HEK293 (cell line): ENCODE measurements at regions not wholly inside any gene's neighbourhood (a gene's known extent, or its start where the extent isn't known, plus 50 kb on each side); places are given as distances from the start of the nearest gene placed in this dataset.

Source experiments
- ZFP41 ChIP-seq: fragments of 450-650 bp; formaldehyde crosslinking; IDR thresholded peaks from 2 replicates; pipeline ENCODE4 v1.5.1; 2016; ENCODE audit warnings: missing biosample characterization, missing genetic modification characterization, borderline replicate concordance
- ZNF133 ChIP-seq: fragments of 450-650 bp; formaldehyde crosslinking; IDR thresholded peaks from 2 replicates; pipeline ENCODE4 v1.5.1; 2016; ENCODE audit warnings: missing biosample characterization, missing genetic modification characterization
- ZNF174 ChIP-seq: fragments of 450-650 bp; formaldehyde crosslinking; IDR thresholded peaks from 2 replicates; pipeline ENCODE4 v1.5.0; 2017; ENCODE audit warnings: missing biosample characterization, mild to moderate bottlenecking, missing genetic modification characterization
- ZNF354C ChIP-seq: fragments of 450-650 bp; formaldehyde crosslinking; IDR thresholded peaks from 2 replicates; pipeline ENCODE4 v1.5.1; 2016; ENCODE audit warnings: missing biosample characterization, missing genetic modification characterization, low read depth, borderline replicate concordance
- ZNF596 ChIP-seq: fragments of 450-650 bp; IDR thresholded peaks from 2 replicates; pipeline ENCODE4 v1.5.0; 2018; ENCODE audit warnings: missing biosample characterization, mild to moderate bottlenecking, missing genetic modification characterization, moderate library complexity
- ZNF707 ChIP-seq: fragments of 450-650 bp; formaldehyde crosslinking; IDR thresholded peaks from 2 replicates; pipeline ENCODE4 v1.5.1; 2016; ENCODE audit warnings: missing biosample characterization, missing genetic modification characterization
- ZSCAN30 ChIP-seq: fragments of 450-650 bp; IDR thresholded peaks from 2 replicates; pipeline ENCODE4 v1.5.1; 2018; ENCODE audit warnings: missing biosample characterization, mild to moderate bottlenecking, missing genetic modification characterization, moderate library complexity
- TF ChIP-seq, protein P1 (sequence below): fragments of 450-650 bp; formaldehyde crosslinking; conservative IDR thresholded peaks from 2 replicates; pipeline ENCODE4 v1.5.1; 2016; ENCODE audit warnings: low read depth, missing biosample characterization, missing genetic modification characterization
- TF ChIP-seq, protein P2 (sequence below): fragments of 450-650 bp; formaldehyde crosslinking; IDR thresholded peaks from 2 replicates; pipeline ENCODE4 v1.5.1; 2016; ENCODE audit warnings: missing biosample characterization, missing genetic modification characterization
- TF ChIP-seq, protein P3 (sequence below): sonication (generic); formaldehyde crosslinking; IDR thresholded peaks from 2 replicates; pipeline ENCODE4 v1.8.1; 2022; ENCODE audit warnings: mild to moderate bottlenecking, moderate library complexity, missing genetic modification reagents

DNA sequence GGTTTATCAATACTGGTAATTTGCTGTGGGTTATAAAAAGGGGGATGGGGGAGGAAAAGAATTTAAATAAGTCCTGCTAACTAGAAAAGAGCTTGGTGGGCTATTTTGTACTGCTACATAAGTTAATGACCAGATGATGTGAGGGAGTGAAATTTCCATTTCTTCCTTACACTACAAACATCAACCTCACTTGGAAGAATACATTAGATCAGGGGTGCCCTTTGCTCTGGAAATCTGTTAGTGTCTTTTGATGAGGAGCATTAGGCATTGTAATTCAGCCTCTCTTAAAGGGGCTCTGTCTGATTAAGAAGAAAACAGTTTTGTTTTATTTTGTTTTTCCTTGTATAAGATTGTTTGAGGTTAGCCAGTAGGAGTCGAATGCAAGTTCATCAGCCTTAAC is 576.4 kb upstream of the TBL1XR1 start:
- TF ChIP-seq ZNF354C (tag by site-specific recombination) (no peak), ZSCAN30 (tag by site-specific recombination) (no peak), ZNF133 (tag by site-specific recombination) (no peak), ZNF707 (tag by site-specific recombination) (no peak), ZNF596 (no peak), ZFP41 (tag by site-specific recombination) (no peak), ZNF174 (tag by site-specific recombination) (no peak)
- TF ChIP-seq, protein P1, sequence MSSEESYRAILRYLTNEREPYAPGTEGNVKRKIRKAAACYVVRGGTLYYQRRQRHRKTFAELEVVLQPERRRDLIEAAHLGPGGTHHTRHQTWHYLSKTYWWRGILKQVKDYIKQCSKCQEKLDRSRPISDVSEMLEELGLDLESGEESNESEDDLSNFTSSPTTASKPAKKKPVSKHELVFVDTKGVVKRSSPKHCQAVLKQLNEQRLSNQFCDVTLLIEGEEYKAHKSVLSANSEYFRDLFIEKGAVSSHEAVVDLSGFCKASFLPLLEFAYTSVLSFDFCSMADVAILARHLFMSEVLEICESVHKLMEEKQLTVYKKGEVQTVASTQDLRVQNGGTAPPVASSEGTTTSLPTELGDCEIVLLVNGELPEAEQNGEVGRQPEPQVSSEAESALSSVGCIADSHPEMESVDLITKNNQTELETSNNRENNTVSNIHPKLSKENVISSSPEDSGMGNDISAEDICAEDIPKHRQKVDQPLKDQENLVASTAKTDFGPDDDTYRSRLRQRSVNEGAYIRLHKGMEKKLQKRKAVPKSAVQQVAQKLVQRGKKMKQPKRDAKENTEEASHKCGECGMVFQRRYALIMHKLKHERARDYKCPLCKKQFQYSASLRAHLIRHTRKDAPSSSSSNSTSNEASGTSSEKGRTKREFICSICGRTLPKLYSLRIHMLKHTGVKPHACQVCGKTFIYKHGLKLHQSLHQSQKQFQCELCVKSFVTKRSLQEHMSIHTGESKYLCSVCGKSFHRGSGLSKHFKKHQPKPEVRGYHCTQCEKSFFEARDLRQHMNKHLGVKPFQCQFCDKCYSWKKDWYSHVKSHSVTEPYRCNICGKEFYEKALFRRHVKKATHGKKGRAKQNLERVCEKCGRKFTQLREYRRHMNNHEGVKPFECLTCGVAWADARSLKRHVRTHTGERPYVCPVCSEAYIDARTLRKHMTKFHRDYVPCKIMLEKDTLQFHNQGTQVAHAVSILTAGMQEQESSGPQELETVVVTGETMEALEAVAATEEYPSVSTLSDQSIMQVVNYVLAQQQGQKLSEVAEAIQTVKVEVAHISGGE (tag by site-specific recombination): no peak
- TF ChIP-seq, protein P2, sequence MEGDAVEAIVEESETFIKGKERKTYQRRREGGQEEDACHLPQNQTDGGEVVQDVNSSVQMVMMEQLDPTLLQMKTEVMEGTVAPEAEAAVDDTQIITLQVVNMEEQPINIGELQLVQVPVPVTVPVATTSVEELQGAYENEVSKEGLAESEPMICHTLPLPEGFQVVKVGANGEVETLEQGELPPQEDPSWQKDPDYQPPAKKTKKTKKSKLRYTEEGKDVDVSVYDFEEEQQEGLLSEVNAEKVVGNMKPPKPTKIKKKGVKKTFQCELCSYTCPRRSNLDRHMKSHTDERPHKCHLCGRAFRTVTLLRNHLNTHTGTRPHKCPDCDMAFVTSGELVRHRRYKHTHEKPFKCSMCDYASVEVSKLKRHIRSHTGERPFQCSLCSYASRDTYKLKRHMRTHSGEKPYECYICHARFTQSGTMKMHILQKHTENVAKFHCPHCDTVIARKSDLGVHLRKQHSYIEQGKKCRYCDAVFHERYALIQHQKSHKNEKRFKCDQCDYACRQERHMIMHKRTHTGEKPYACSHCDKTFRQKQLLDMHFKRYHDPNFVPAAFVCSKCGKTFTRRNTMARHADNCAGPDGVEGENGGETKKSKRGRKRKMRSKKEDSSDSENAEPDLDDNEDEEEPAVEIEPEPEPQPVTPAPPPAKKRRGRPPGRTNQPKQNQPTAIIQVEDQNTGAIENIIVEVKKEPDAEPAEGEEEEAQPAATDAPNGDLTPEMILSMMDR (tag by site-specific recombination): no peak
- TF ChIP-seq, protein P3, sequence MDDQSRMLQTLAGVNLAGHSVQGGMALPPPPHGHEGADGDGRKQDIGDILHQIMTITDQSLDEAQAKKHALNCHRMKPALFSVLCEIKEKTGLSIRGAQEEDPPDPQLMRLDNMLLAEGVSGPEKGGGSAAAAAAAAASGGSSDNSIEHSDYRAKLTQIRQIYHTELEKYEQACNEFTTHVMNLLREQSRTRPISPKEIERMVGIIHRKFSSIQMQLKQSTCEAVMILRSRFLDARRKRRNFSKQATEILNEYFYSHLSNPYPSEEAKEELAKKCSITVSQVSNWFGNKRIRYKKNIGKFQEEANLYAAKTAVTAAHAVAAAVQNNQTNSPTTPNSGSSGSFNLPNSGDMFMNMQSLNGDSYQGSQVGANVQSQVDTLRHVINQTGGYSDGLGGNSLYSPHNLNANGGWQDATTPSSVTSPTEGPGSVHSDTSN (CRISPR knock-in tag): no peak
